HEK293 (cell line): ENCODE measurements at regions not wholly inside any gene's neighbourhood (a gene's known extent, or its start where the extent isn't known, plus 50 kb on each side); places are given as distances from the start of the nearest gene placed in this dataset.

Experiments
- CTCF ChIA-PET: fragments of 350-600 bp; formaldehyde crosslinking; extraction: SDS; loops from one replicate; lab custom pipeline; 2021; ENCODE audit warnings: antibody characterized with exemption; lab: Yijun Ruan, JAX
- POLR2A ChIA-PET: fragments of 300-600 bp; formaldehyde crosslinking; extraction: SDS; loops from one replicate; lab custom pipeline; 2020; ENCODE audit warnings: antibody characterized with exemption, inconsistent platforms; lab: Yijun Ruan, JAX
- H3K27ac ChIP-seq: fragments of 200-500 bp; sonication (Bioruptor generic); 2 replicates; pipeline ENCODE4 v1.5.1; 2014; ENCODE audit warnings: low read depth, low read length, control low read depth, inconsistent platforms; ENCODE audit errors: extremely low read depth
- H3K36me3 ChIP-seq, 2 experiments: fragments of 200-500 bp in 1 of 2; sonication (Bioruptor generic) in 1 of 2; 1 replicate in 1 of 2; 2 replicates in 1 of 2; pipeline ENCODE4 v1.5.1; 2014 to 2017; ENCODE audit warnings: inconsistent platforms in 2 of 2, low read length in 2 of 2; ENCODE audit not compliant: control insufficient read depth in 2 of 2, insufficient read depth in 1 of 2
- H3K4me1 ChIP-seq: fragments of 200-500 bp; sonication (Bioruptor generic); 2 replicates; pipeline ENCODE4 v1.5.1; 2014; ENCODE audit warnings: mild to moderate bottlenecking, low read length, inconsistent platforms; ENCODE audit not compliant: control insufficient read depth, insufficient read depth
- H3K4me3 ChIP-seq: 2 replicates; pipeline ENCODE4 v1.5.1; 2011; ENCODE audit warnings: low read depth, mild to moderate bottlenecking, control low read depth, low read length, moderate library complexity
- H3K9me3 ChIP-seq: fragments of 200-500 bp; sonication (Bioruptor generic); 2 replicates; pipeline ENCODE4 v1.5.1; 2014; ENCODE audit warnings: low read depth, low read length, inconsistent platforms; ENCODE audit not compliant: control insufficient read depth, insufficient read depth
- EGR2 ChIP-seq: fragments of 450-650 bp; formaldehyde crosslinking; IDR thresholded peaks from 2 replicates; pipeline ENCODE4 v1.5.1; 2016; ENCODE audit warnings: low read depth, missing biosample characterization, missing genetic modification characterization
- MZF1 ChIP-seq: fragments of 450-650 bp; formaldehyde crosslinking; IDR thresholded peaks from 2 replicates; pipeline ENCODE4 v1.5.1; 2017; ENCODE audit warnings: missing biosample characterization, missing genetic modification characterization, borderline replicate concordance
- OSR2 ChIP-seq: fragments of 450-650 bp; formaldehyde crosslinking; IDR thresholded peaks from 2 replicates; pipeline ENCODE4 v1.5.1; 2016; ENCODE audit warnings: missing biosample characterization, missing genetic modification characterization
- PRDM1 ChIP-seq: fragments of 450-650 bp; formaldehyde crosslinking; IDR thresholded peaks from 2 replicates; pipeline ENCODE4; 2016; ENCODE audit warnings: missing biosample characterization, missing genetic modification characterization
- SP2 ChIP-seq: fragments of 450-650 bp; formaldehyde crosslinking; IDR thresholded peaks from 2 replicates; pipeline ENCODE4 v1.5.1; 2016; ENCODE audit warnings: missing biosample characterization, missing genetic modification characterization
- SP3 ChIP-seq: fragments of 450-650 bp; formaldehyde crosslinking; IDR thresholded peaks from 2 replicates; pipeline ENCODE4 v1.5.1; 2016; ENCODE audit warnings: missing biosample characterization, missing genetic modification characterization
- TCF7L2 ChIP-seq: IDR thresholded peaks from 2 replicates; pipeline ENCODE4 v1.6.1; 2011; ENCODE audit warnings: low read depth, mild to moderate bottlenecking, inconsistent platforms, low read length, moderate library complexity, borderline replicate concordance
- ZBTB6 ChIP-seq: fragments of 450-650 bp; formaldehyde crosslinking; IDR thresholded peaks from 2 replicates; pipeline ENCODE4 v1.5.1; 2017; ENCODE audit warnings: missing biosample characterization, missing genetic modification characterization
- ZBTB8A ChIP-seq: fragments of 450-650 bp; formaldehyde crosslinking; IDR thresholded peaks from 2 replicates; pipeline ENCODE4 v1.5.1; 2016; ENCODE audit warnings: missing biosample characterization, missing genetic modification characterization
- ZFP37 ChIP-seq: fragments of 450-650 bp; formaldehyde crosslinking; IDR thresholded peaks from 2 replicates; pipeline ENCODE4 v1.5.1; 2016; ENCODE audit warnings: missing biosample characterization, missing genetic modification characterization
- ZNF174 ChIP-seq: fragments of 450-650 bp; formaldehyde crosslinking; IDR thresholded peaks from 2 replicates; pipeline ENCODE4 v1.5.0; 2017; ENCODE audit warnings: missing biosample characterization, mild to moderate bottlenecking, missing genetic modification characterization
- ZNF274 ChIP-seq, 2 experiments: fragments of 200-500 bp in 1 of 2; fragments of 450-650 bp in 1 of 2; sonication (Bioruptor generic) in 1 of 2; formaldehyde crosslinking in 1 of 2; IDR thresholded peaks; 2 replicates each; pipeline versions ENCODE4 v1.5.1 to v1.6.1; 2014 to 2016; ENCODE audit warnings: borderline replicate concordance in 1 of 2, inconsistent platforms in 1 of 2, low read length in 1 of 2, missing biosample characterization in 1 of 2, missing genetic modification characterization in 1 of 2
- ZNF324 ChIP-seq: fragments of 450-650 bp; formaldehyde crosslinking; IDR thresholded peaks from 2 replicates; pipeline ENCODE4 v1.5.1; 2016; ENCODE audit warnings: missing biosample characterization, missing genetic modification characterization
- ZNF391 ChIP-seq: fragments of 450-650 bp; formaldehyde crosslinking; IDR thresholded peaks from 2 replicates; pipeline ENCODE4 v1.5.1; 2016; ENCODE audit warnings: low read depth, missing biosample characterization, missing genetic modification characterization, borderline replicate concordance
- ZNF394 ChIP-seq: fragments of 450-650 bp; formaldehyde crosslinking; IDR thresholded peaks from 2 replicates; pipeline ENCODE4 v1.5.1; 2016; ENCODE audit warnings: missing biosample characterization, missing genetic modification characterization, mild to moderate bottlenecking, moderate library complexity, borderline replicate concordance
- ZNF521 ChIP-seq: fragments of 450-650 bp; formaldehyde crosslinking; IDR thresholded peaks from 2 replicates; pipeline ENCODE4 v1.5.1; 2017; ENCODE audit warnings: missing biosample characterization, mild to moderate bottlenecking, missing genetic modification characterization
- ZNF529 ChIP-seq: fragments of 450-650 bp; formaldehyde crosslinking; IDR thresholded peaks from 2 replicates; pipeline ENCODE4 v1.5.1; 2017; ENCODE audit warnings: missing genetic modification characterization, missing biosample characterization; ENCODE audit not compliant: insufficient replicate concordance
- ZNF555 ChIP-seq: fragments of 450-650 bp; formaldehyde crosslinking; conservative IDR thresholded peaks from 2 replicates; pipeline ENCODE4 v1.5.1; 2017; ENCODE audit warnings: missing biosample characterization, mild to moderate bottlenecking, missing genetic modification characterization, inconsistent platforms
- ZNF571 ChIP-seq: fragments of 450-650 bp; formaldehyde crosslinking; IDR thresholded peaks from 2 replicates; pipeline ENCODE4 v1.5.0; 2017; ENCODE audit warnings: missing biosample characterization, missing genetic modification characterization
- ZNF621 ChIP-seq: fragments of 450-650 bp; formaldehyde crosslinking; IDR thresholded peaks from 2 replicates; pipeline ENCODE4 v1.5.1; 2017; ENCODE audit warnings: missing biosample characterization, missing genetic modification characterization
- ZNF707 ChIP-seq: fragments of 450-650 bp; formaldehyde crosslinking; IDR thresholded peaks from 2 replicates; pipeline ENCODE4 v1.5.1; 2016; ENCODE audit warnings: missing biosample characterization, missing genetic modification characterization
- ZNF747 ChIP-seq: fragments of 450-650 bp; formaldehyde crosslinking; IDR thresholded peaks from 2 replicates; pipeline ENCODE4 v1.5.1; 2016; ENCODE audit warnings: missing biosample characterization, missing genetic modification characterization
- TF ChIP-seq, protein P1 (sequence below): fragments of 450-650 bp; formaldehyde crosslinking; IDR thresholded peaks from 2 replicates; pipeline ENCODE4 v1.5.1; 2017; ENCODE audit warnings: missing biosample characterization, missing genetic modification characterization

- POLR2A ChIA-PET, result no interaction called here
- TF ChIP-seq ZNF707 (tag by site-specific recombination) (no peak), MZF1 (tag by site-specific recombination) (no peak), ZNF174 (tag by site-specific recombination) (no peak), ZNF555 (no peak), ZNF529 (no peak), ZNF394 (tag by site-specific recombination) (no peak), OSR2 (tag by site-specific recombination) (no peak), SP3 (tag by site-specific recombination) (no peak)
- CTCF ChIA-PET, result no interaction called here
- H3K36me3 ChIP-seq, result no peaks in the 10 kb centered on the region
- no peaks in the 10 kb centered on the region for H3K4me1 ChIP-seq
- H3K4me3 ChIP-seq, result no peak overlapping the region
- H3K27ac ChIP-seq, result no peak overlapping the region
- no peaks in the 10 kb centered on the region for H3K9me3 ChIP-seq
Measured at GRCh38 chr5:161183559-161183958, 331.5 kb upstream of the ATP10B start.

DNA sequence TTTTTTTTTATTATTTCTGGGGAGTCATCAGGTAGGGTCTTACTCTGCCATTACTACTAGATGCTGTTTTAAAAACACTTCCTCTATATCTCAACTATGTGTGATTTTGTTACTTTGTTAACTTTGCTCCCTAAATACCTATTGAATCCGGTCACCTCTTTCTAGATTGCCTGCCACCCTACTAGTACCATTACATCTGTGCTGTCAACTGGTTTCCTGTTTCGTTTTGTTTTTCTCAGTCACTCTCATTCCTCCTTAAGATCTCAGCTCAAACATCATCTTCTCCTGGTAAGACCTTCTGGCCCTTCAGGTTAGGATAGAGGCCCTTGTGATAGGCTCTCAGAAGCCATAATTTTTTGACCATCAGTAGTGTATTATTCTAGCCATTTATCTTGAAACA is 324.2 kb upstream of the ATP10B start:
- ChIA-PET POLR2A (no interaction called here), CTCF (no interaction called here)
- Histone ChIP-seq H3K27ac (no peak overlapping the region), H3K4me1 (no peaks in the 10 kb centered on the region), H3K4me3 (no peak overlapping the region), H3K36me3 (no peaks in the 10 kb centered on the region), H3K9me3 (no peaks in the 10 kb centered on the region)
- TF ChIP-seq ZNF391, result no peak
- TF ChIP-seq ZNF521 (tag by site-specific recombination), result no peak
- no peak for TF ChIP-seq TCF7L2
- no peak for TF ChIP-seq EGR2 (tag by site-specific recombination)
- no peak for TF ChIP-seq ZNF324 (tag by site-specific recombination)
- TF ChIP-seq ZBTB8A (tag by site-specific recombination), result no peak
- no peak for TF ChIP-seq OSR2 (tag by site-specific recombination)
- TF ChIP-seq ZNF747 (tag by site-specific recombination), result no peak
- TF ChIP-seq, protein P1, sequence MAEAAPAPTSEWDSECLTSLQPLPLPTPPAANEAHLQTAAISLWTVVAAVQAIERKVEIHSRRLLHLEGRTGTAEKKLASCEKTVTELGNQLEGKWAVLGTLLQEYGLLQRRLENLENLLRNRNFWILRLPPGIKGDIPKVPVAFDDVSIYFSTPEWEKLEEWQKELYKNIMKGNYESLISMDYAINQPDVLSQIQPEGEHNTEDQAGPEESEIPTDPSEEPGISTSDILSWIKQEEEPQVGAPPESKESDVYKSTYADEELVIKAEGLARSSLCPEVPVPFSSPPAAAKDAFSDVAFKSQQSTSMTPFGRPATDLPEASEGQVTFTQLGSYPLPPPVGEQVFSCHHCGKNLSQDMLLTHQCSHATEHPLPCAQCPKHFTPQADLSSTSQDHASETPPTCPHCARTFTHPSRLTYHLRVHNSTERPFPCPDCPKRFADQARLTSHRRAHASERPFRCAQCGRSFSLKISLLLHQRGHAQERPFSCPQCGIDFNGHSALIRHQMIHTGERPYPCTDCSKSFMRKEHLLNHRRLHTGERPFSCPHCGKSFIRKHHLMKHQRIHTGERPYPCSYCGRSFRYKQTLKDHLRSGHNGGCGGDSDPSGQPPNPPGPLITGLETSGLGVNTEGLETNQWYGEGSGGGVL (tag by site-specific recombination), result no peak
- TF ChIP-seq PRDM1, result no peak
- no peak for TF ChIP-seq ZNF571 (tag by site-specific recombination)
- no peak for TF ChIP-seq ZNF274 (IDR thresholded peaks at IDR 0.05; ENCODE audit: low read length)
- TF ChIP-seq ZNF274 (tag by site-specific recombination; IDR thresholded peaks at IDR 0.05; ENCODE audit: borderline replicate concordance), result no peak
- TF ChIP-seq ZFP37 (tag by site-specific recombination), result no peak
- no peak for TF ChIP-seq ZBTB6 (tag by site-specific recombination)
- TF ChIP-seq, all 188 proteins: peak for 0

DNA sequence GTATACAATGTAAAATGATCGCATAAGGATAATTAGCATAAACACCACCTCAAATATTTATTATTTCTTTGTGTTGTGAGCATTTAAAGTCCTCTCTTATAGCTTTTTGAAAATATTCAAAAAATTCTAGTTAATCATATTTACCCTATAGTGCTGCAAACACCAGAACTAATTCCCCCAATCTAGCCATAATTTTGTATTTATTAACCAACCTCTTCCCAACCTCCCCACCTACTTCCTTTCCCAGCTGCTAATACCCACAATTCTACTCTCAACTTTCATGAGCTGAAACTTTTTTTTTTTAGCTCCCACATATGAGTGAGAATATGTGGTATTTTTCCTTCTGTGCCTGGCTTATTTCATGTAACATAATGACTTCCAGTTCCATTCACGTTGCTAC is 317.8 kb upstream of the ATP10B start:
- Histone ChIP-seq H3K4me3 (no peak overlapping the region), H3K36me3 (no peaks in the 10 kb centered on the region), H3K27ac (no peak overlapping the region), H3K9me3 (no peaks in the 10 kb centered on the region), H3K4me1 (no peaks in the 10 kb centered on the region)
- TF ChIP-seq SP2 (tag by site-specific recombination), result no peak
- no peak for TF ChIP-seq ZNF621 (tag by site-specific recombination)
- ChIA-PET POLR2A (no interaction called here), CTCF (no interaction called here)
